HG03442 (cell line): ENCODE measurements at regions not wholly inside any gene's neighbourhood (a gene's known extent, or its start where the extent isn't known, plus 50 kb on each side); places are given as distances from the start of the nearest gene placed in this dataset.
"Not testable (repeated sequence)": the region's sequence is repeated elsewhere in the genome, so short reads cannot be mapped to it uniquely, and the experiment has no call there.

Source experiments
- ATAC-seq: cut with Tn5 transposase; IDR thresholded peaks from one replicate; pipeline ENCODE4 v1.9.1; 2021; ENCODE audit warnings: mild to moderate bottlenecking, moderate library complexity; ENCODE audit not compliant: unreplicated experiment

DNA sequence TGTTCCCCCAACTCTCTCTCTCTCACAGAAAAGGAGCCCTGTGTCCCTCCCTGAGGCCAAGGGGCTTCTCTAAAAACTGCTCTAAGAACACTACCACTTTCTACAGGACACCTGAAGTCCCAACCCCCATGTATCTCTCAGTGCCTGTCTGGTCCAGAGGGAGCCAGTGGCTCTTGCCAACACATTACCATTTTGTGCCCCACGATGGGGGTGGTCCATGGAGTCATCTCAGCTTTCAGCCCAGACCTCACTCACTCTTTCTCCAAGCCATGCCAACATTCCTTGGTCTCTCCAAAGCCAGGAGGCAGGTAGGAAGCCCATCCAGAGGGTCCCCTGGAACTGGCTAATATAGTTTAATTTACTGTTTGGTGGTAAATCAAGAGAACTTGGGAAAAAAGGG is 962.1 kb upstream of the DEFB115 start:
- not testable (repeated sequence) for ATAC-seq

GRCh38 chr20:30295967-30296366 is 961.5 kb upstream of the DEFB115 start:
- ATAC-seq: not testable (repeated sequence)

GRCh38 chr20:30297878-30298595 is 959.4 kb upstream of the DEFB115 start:
- not testable (repeated sequence) for ATAC-seq

DNA sequence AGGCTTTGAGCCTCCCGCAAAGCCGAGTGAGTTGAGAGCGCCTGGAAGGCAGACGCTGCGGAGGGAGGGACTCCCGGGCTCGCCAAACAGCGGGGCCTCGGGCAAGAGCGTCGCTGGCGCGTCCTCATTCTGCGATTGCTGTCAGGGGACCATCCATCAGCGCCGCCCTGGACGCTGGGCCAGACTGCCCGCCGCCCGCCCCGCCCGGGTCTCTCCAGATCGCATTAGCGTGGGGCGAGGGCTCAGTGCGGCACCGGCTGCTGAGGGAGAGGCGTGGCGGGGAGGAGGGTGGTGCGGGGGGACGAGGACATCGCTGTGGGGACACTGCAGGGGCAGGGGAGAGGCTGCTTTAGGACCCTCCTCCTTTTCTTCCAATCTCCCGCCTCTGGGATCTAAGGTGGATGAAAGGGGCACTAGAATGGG is 957.2 kb upstream of the DEFB115 start:
- not testable (repeated sequence) for ATAC-seq

DNA sequence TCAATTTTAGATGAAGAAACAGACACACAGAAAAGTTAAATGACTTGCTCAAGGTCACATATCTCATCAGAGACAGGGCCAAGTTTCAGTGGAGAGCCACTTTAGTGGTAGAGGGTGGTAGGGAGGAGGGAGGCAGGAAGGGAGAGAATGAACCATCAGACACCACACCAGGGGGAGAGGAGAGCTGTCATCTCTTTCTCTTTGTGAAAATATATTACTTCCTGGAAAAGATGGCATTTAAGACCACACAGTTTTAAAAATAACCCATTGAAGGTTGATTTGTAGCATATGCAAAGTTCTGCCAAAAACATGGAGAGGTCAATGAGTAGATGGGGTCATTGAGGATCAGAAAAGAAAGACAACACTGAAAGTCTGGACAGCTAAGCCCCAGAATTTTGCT is 954.7 kb upstream of the DEFB115 start:
- ATAC-seq: not testable (repeated sequence)

DNA sequence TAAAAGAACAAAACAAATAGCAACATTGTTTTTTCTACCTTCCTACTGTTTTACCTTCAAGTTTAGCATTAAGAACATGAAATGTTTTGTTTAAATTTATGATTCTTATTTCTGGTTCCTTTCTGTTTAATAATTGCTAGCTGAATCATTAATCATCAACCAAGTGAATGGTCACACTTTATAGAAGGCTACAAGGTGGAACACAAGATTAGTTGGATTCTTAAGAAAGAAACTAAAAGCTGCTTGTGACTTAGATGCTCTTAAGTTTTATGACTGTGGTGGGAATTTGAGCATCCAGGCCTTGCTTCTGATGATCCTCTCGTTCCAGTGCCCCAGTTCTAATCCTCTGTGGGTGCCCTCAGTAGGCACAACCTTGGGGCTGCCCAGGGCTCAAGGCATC is 947.5 kb upstream of the DEFB115 start:
- not testable (repeated sequence) for ATAC-seq

- ATAC-seq: not testable (repeated sequence)
Measured at GRCh38 chr20:30310385-30310784, 947.1 kb upstream of the DEFB115 start.

- not testable (repeated sequence) for ATAC-seq
Measured at GRCh38 chr20:30312220-30312619, 945.2 kb upstream of the DEFB115 start.

DNA sequence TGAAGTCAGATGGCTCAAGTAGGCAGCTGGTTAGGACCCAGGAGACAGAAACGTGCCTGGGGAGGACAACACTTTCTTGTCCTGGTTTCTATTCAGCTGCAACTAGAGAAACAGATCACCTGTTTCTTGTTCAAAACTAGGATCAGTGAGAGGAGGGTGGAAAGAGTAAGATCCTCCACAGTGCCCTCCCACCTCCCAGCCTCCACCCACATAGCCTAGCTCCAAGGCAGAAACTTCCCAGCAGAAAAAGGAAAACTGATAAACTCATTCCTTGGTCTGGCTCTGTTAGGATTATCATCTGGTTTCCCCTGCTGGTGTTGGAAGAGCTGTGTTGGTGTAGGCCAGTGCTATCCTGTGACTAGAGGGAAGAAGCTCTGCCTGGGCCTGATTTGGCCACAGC is 943.8 kb upstream of the DEFB115 start:
- not testable (repeated sequence) for ATAC-seq

DNA sequence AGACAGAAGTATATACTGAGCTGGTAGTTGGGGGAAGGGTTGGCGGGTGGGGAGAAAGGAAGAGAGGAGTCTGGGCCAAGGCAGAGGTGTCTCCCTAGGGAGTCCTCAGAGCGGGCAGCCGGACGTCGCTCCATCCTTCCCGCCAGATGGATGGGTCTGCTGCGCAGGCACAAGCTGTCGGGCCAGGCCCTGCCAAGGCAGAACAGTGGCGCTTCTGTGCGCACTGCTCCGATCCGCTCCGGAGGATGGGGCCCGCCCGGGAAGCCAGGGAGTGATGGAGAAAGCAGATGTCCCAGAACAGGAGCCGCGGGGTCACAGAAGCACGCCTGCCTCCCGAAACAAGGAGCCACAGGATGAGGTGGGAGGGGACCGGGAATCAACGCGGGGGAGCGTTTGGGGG is 941.4 kb upstream of the DEFB115 start:
- ATAC-seq: not testable (repeated sequence)

- not testable (repeated sequence) for ATAC-seq
Measured at GRCh38 chr20:30316532-30317299, 940.7 kb upstream of the DEFB115 start.

DNA sequence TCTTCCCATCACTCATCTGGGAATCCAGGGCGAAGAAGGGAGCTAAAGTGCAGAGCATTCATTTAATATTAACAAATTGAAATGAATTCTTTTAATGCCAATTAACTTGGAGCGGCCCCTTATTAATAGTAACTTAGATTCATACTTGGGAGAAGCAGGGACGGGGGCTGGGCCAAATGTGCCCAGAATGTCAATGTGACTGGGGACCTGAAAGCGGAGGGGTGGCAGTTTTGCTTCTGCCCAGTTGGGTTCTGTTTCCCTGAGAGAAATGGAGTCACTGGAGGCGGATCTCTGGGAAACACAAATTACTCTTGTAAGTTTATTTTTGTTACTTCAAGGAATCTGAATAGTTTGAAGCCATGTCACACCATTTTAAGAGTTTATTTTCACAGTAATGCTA is 923.7 kb upstream of the DEFB115 start:
- ATAC-seq: not testable (repeated sequence)

GRCh38 chr20:30337556-30337955 is 919.9 kb upstream of the DEFB115 start:
- ATAC-seq: not testable (repeated sequence)

DNA sequence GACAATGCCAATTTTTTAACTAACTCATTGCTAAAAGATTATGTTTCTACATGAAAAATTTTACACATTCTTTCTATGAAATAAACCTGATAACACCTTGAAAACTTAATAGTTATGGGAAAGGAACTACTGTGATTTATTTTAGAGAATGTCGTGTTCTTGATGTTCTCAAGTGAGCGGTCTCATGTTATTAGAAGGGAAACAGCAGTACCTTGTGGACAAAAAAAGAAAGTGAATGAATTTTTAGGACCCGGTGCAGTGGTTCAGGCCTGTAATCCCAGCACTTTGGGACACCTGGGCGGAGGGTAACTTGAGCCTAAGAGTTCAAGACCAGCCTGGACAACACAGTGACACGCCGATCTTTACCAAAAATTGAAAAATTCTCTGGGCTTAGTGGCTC is 908.5 kb upstream of the DEFB115 start:
- ATAC-seq: not testable (repeated sequence)

DNA sequence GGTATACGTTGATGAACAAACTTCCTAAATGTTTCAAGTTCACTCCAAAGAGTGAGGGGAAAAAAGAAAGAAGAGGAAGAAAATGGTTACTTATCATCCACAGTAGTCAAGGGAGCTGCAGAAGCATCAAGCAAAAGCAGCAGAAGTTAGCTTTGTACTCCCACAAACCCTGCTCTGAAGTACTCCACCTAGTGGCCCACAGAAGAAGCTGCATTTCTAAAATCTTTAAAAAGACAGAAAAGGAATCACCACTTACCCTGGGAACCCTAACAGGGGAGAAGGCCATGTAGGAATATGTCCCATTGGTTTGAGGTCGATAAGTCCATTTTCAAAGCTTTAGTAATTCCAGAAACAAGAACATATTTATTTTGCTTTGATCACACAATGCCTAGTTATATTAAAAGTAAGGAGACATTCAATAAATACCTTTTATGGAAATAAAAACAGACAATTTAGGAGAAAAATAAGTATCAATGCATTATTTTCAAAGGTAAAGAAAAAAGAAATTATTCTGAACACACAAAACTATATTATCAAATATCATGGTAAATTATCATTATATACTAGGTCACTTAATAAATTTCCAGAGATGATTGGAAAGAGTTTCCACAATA is 900.5 kb upstream of the DEFB115 start:
- not testable (repeated sequence) for ATAC-seq

DNA sequence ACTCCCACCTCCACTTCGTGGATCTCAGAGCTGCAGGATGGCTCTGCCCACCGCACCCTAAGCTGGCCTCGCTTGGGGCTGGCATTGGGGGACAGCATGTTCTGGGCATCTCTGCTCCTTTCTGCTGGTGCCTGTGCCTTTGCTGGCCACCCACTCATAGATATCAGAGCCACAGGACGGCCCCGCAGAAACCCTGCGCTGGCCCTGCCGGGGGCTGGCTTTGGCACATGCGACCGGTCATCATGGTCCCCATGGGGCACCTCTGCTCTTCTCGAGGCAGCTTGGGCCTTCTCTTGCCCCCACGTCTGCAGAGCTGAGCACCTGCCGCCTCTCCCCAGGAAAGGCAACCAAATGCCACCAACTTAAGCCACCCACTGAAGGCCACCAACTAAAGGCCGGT is 895.7 kb upstream of the DEFB115 start:
- ATAC-seq: not testable (repeated sequence)

DNA sequence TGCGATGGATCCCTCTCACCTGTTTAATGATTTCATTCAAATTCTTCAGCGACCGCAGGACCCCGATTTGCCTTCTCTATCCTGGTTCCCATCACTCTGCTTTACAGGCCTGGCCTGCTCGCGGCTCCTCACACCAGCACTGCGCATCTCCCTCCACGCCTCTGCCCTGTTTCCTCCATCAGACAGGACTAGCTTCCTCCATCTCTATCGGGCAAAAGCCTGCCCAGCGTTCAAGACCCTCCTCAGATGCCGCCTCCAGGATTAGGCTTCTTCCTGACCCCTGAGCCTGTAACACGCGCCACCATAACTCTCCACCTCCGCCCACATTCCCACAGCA is 881.1 kb upstream of the DEFB115 start:
- not testable (repeated sequence) for ATAC-seq

- peak; percentile 93 for ATAC-seq
Measured at GRCh38 chr20:30376767-30377658, 880.5 kb upstream of the DEFB115 start.

DNA sequence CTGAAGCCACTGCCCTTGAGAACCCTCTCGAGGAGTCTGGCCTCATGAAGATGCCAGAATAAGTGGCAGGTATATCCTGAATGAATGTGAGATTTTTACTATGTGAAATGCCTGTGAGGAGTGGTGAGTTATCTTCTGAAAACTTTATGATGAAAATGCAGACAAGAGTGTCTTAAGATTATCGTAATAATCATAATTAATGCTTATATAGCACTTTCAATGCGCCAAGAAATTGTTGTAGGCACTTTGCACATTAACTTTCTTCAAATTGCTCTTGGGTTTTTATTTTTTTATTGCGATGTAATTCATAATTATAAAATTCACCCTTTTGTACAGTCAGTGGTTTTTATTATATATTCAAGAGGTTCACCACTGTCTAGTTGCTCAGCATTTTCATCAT is 879.1 kb upstream of the DEFB115 start:
- ATAC-seq: not testable (repeated sequence)

DNA sequence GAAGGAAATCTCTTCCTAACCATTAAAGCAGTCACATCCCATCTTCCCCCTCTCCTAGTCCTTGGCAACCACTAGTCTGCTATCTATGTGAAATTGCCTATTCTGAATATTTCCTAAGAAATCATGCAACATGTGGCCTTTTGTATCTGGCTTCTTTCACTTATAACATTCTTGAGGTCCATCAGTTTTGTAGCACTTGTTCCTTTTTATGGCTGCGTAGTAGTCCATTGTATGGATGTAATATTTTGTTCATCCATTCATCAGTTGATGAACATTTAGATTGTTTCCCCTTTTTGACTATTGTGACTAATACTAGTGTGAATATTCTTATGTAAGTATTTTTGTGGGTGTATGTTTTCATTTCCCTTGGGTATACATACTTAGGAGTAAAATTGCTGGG is 878.7 kb upstream of the DEFB115 start:
- ATAC-seq: not testable (repeated sequence)

DNA sequence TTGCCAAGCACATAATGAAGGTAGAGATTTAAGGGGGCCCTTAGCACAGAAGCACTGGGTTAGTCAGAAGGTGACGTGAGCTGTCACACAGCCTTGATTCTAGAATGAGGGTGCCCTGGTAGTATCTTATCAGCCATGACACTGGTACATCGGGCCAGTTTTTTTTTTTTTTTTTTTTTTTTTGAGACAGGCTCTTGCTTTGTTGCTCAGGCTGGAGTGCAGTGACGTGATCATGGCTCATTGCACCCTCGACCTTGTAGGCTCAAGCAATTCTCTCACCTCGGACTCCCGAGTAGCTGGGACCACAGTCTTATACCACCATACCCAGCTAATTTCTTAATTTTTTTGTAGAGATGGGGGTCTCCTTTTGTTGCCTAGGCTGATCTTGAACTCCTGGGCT is 872.6 kb upstream of the DEFB115 start:
- ATAC-seq: not testable (repeated sequence)
